ENCODE measurements at regions not wholly inside any gene's neighbourhood (a gene's known extent, or its start where the extent isn't known, plus 50 kb on each side); places are given as distances from the start of the nearest gene placed in this dataset.

GRCh38 chr13:34750078-34750931 lies 191.8 kb upstream of the NBEA start:
- TF ChIP-seq CTCF (IDR thresholded peaks at IDR 0.05) = no peak
- TF ChIP-seq POLR2A (IDR thresholded peaks at IDR 0.05) = no peak
